Vagina (tissue), 2 donors: ENCODE measurements at regions not wholly inside any gene's neighbourhood (a gene's known extent, or its start where the extent isn't known, plus 50 kb on each side); places are given as distances from the start of the nearest gene placed in this dataset.

Experiments
- DNase-seq, 2 donors: peaks; one replicate each; pipeline ENCODE4 v3.0.0-alpha.2; 2017; ENCODE audit errors: extremely low spot score in 2 of 2
- H3K27ac ChIP-seq: fragments of 200-600 bp; sonication (generic); one replicate; pipeline ENCODE4 v1.5.1; 2019
- H3K27me3 ChIP-seq: fragments of 200-600 bp; sonication (generic); one replicate; pipeline ENCODE4 v1.5.1; 2019
- H3K36me3 ChIP-seq, 2 donors: fragments of 200-600 bp; sonication (generic); one replicate each; pipeline ENCODE4 v1.5.1; 2017 to 2019
- H3K4me1 ChIP-seq: fragments of 200-600 bp; sonication (generic); one replicate; pipeline ENCODE4 v1.5.1; 2019
- H3K4me3 ChIP-seq, 2 donors: fragments of 200-600 bp; sonication (generic); 1 replicate in 1 of 2; 2 replicates in 1 of 2; pipeline ENCODE4 v1.5.1; 2016 to 2019
- H3K9me3 ChIP-seq: fragments of 200-600 bp; sonication (generic); one replicate; pipeline ENCODE4 v1.5.1; 2019
- CTCF ChIP-seq, 3 experiments: fragments of 450-650 bp in 2 of 3; fragments of 200-600 bp in 1 of 3; sonication (generic) in 1 of 3; IDR thresholded peaks; one replicate each; pipeline ENCODE4 v1.5.1; 2017 to 2019; ENCODE audit warnings: antibody characterized with exemption in 3 of 3, mild to moderate bottlenecking in 2 of 3, moderate library complexity in 2 of 3
- POLR2A ChIP-seq, 2 donors: fragments of 450-650 bp; IDR thresholded peaks; one replicate each; pipeline ENCODE4 v1.6.1; 2017; ENCODE audit warnings: antibody characterized with exemption in 2 of 2, mild to moderate bottlenecking in 2 of 2, moderate library complexity in 2 of 2
- POLR2AphosphoS5 ChIP-seq, 2 donors: sonication (generic); formaldehyde crosslinking; IDR thresholded peaks; one replicate each; pipeline ENCODE4 v1.9.0; 2017; ENCODE audit warnings: antibody characterized with exemption in 2 of 2, mild to moderate bottlenecking in 2 of 2, low read depth in 1 of 2; ENCODE audit not compliant: insufficient read depth in 1 of 2
- intact Hi-C: fragments of 100-400 bp; cut with DNase I; formaldehyde crosslinking; loops from one replicate; pipeline ENCODE4 v1.15.1; 2023

- Histone ChIP-seq H3K36me3 (no peaks in the 10 kb centered on the region), H3K4me3 (no peak overlapping the region), H3K27me3 (no peaks in the 10 kb centered on the region), H3K27ac (no peak overlapping the region), H3K9me3 (no peaks in the 10 kb centered on the region), H3K4me1 (no peaks in the 10 kb centered on the region)
- no peak for DNase-seq
- no peak for TF ChIP-seq CTCF (IDR thresholded peaks at IDR 0.05)
- no peak for TF ChIP-seq POLR2AphosphoS5 (IDR thresholded peaks at IDR 0.05; ENCODE audit: insufficient read depth in 1 of 2, low read depth in 1 of 2)
- no peak for TF ChIP-seq POLR2A (IDR thresholded peaks at IDR 0.05)
- intact Hi-C loops: no loop called here
These were observed 281.1 kb upstream of the NCKAP5 start for GRCh38 chr2:133849341-133849740.

DNA sequence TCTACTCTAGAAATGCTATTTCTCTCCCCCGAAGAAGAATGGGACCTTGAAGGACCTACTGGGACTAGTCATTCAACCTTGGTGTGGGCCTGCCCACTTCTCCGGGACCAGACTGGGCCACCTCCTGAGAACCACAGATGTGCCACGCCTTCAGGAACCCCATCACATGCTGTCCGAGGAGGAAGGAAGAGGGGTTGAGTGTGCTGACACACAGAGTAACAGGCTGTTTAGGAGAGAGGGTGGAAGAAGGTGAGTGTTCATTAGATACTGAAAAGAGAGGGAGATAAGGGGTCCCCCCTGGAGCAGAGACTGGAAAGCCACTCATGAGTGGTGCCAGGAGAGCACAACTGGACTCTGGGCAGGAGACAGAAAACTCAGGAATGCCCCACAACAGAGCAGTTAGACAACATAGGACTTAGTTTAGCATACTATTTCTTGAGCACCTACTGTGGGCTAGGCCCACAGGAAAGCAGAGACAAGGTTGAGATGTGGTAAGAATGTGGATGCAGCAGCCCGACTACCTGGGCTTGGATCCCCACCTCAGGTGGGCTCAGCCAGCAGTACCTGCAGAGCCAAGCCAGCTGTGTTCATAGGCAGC, 286.4 kb upstream of the NCKAP5 start:
- H3K36me3 ChIP-seq: no peaks in the 10 kb centered on the region
- intact Hi-C loops: no loop called here

GRCh38 chr2:133855526-133855925, 287.3 kb upstream of the NCKAP5 start:
- no peaks in the 10 kb centered on the region for H3K27me3 ChIP-seq
- H3K9me3 ChIP-seq: no peaks in the 10 kb centered on the region
- no peak overlapping the region for H3K4me3 ChIP-seq
- intact Hi-C loops: no loop called here
- TF ChIP-seq POLR2AphosphoS5 (IDR thresholded peaks at IDR 0.05; ENCODE audit: insufficient read depth in 1 of 2, low read depth in 1 of 2) (no peak), POLR2A (IDR thresholded peaks at IDR 0.05) (no peak), CTCF (IDR thresholded peaks at IDR 0.05) (no peak)
- H3K4me1 ChIP-seq: no peaks in the 10 kb centered on the region
- H3K36me3 ChIP-seq: no peaks in the 10 kb centered on the region
- no peak overlapping the region for H3K27ac ChIP-seq
- DNase-seq: no peak

More for the DNA sequence above, 286.4 kb upstream of the NCKAP5 start:
- no peak for DNase-seq
- Histone ChIP-seq H3K27ac (no peak overlapping the region), H3K4me1 (no peaks in the 10 kb centered on the region), H3K9me3 (no peaks in the 10 kb centered on the region), H3K4me3 (no peak overlapping the region), H3K27me3 (no peaks in the 10 kb centered on the region)
- TF ChIP-seq CTCF (IDR thresholded peaks at IDR 0.05) (no peak), POLR2AphosphoS5 (IDR thresholded peaks at IDR 0.05; ENCODE audit: insufficient read depth in 1 of 2, low read depth in 1 of 2) (no peak), POLR2A (IDR thresholded peaks at IDR 0.05) (no peak)

DNA sequence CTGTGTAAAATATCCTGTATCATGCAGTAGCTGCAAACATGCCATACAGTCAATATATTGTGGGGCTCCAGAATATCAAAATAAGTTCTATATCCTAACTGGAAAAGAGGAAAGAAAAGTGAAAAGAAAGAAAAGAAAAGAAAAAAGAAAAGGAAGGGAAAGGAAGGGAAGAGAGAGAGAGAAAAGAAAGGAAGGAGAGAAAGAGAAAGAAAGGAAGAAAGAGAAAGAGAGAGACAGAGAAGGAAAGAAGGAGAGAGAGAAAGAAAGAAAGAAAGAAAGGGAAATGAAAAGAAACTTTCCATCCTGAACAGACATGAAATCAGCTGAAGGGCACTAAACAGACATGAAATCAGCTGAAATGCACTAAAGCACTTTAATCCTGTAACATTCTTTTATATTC, 288.4 kb upstream of the NCKAP5 start:
- no peak for TF ChIP-seq POLR2AphosphoS5 (IDR thresholded peaks at IDR 0.05; ENCODE audit: insufficient read depth in 1 of 2, low read depth in 1 of 2)
- no peak for TF ChIP-seq POLR2A (IDR thresholded peaks at IDR 0.05)
- no peak for TF ChIP-seq CTCF (IDR thresholded peaks at IDR 0.05)
- no peak overlapping the region for H3K27ac ChIP-seq
- H3K36me3 ChIP-seq: no peaks in the 10 kb centered on the region
- no peaks in the 10 kb centered on the region for H3K9me3 ChIP-seq
- no peaks in the 10 kb centered on the region for H3K4me1 ChIP-seq
- no peak overlapping the region for H3K4me3 ChIP-seq
- H3K27me3 ChIP-seq: no peaks in the 10 kb centered on the region
- no peak for DNase-seq
- intact Hi-C loops: no loop called here

- Histone ChIP-seq H3K4me3 (no peak overlapping the region), H3K36me3 (no peaks in the 10 kb centered on the region), H3K4me1 (no peaks in the 10 kb centered on the region), H3K9me3 (no peaks in the 10 kb centered on the region), H3K27me3 (no peaks in the 10 kb centered on the region), H3K27ac (no peak overlapping the region)
- no peak for DNase-seq
- TF ChIP-seq POLR2A (IDR thresholded peaks at IDR 0.05): no peak
- intact Hi-C loops: no loop called here
These were observed 291.3 kb upstream of the NCKAP5 start for GRCh38 chr2:133859578-133859977.
